Upper lobe of right lung (tissue), 1 donor: ENCODE measurements at regions not wholly inside any gene's neighbourhood (a gene's known extent, or its start where the extent isn't known, plus 50 kb on each side); places are given as distances from the start of the nearest gene placed in this dataset.

Experiments
- ATAC-seq: fragments of 200-7000 bp; cut with Tn5 transposase; one replicate; pipeline ENCODE4 v1.9.1; 2020; ENCODE audit warnings: mild to moderate bottlenecking, moderate library complexity
- DNase-seq: peaks from one replicate; pipeline ENCODE4 v3.0.0-alpha.2; 2020
- H3K27ac ChIP-seq: fragments of 200-600 bp; one replicate; pipeline ENCODE4 v1.8.0; 2022
- H3K27me3 ChIP-seq: fragments of 200-600 bp; one replicate; pipeline ENCODE4 v1.8.0; 2022; ENCODE audit warnings: mild to moderate bottlenecking
- H3K36me3 ChIP-seq: fragments of 200-600 bp; one replicate; pipeline ENCODE4 v1.8.0; 2022
- H3K4me1 ChIP-seq: fragments of 200-600 bp; one replicate; pipeline ENCODE4 v1.8.0; 2022
- H3K4me3 ChIP-seq: fragments of 200-600 bp; one replicate; pipeline ENCODE4 v1.8.0; 2022; ENCODE audit warnings: mild to moderate bottlenecking
- H3K9me3 ChIP-seq: fragments of 200-600 bp; one replicate; pipeline ENCODE4 v1.8.0; 2022
- intact Hi-C: fragments of 100-400 bp; cut with DNase I; formaldehyde crosslinking; loops from one replicate; pipeline ENCODE4 v1.11.0; 2022
- TF ChIP-seq, protein P1 (sequence below): fragments of 200-600 bp; IDR thresholded peaks from one replicate; pipeline ENCODE4 v1.8.0; 2022; ENCODE audit warnings: antibody characterized with exemption
- donor health status: DM: no; HTN: yes; CAD: no; lungs with severe emphysema.

- intact Hi-C loops = no loop called here
- no peak overlapping the region for H3K4me3 ChIP-seq
- H3K4me1 ChIP-seq = no peaks in the 10 kb centered on the region
- H3K27me3 ChIP-seq = no peaks in the 10 kb centered on the region
- H3K36me3 ChIP-seq = no peaks in the 10 kb centered on the region
- no peak overlapping the region for H3K27ac ChIP-seq
- TF ChIP-seq, protein P1, sequence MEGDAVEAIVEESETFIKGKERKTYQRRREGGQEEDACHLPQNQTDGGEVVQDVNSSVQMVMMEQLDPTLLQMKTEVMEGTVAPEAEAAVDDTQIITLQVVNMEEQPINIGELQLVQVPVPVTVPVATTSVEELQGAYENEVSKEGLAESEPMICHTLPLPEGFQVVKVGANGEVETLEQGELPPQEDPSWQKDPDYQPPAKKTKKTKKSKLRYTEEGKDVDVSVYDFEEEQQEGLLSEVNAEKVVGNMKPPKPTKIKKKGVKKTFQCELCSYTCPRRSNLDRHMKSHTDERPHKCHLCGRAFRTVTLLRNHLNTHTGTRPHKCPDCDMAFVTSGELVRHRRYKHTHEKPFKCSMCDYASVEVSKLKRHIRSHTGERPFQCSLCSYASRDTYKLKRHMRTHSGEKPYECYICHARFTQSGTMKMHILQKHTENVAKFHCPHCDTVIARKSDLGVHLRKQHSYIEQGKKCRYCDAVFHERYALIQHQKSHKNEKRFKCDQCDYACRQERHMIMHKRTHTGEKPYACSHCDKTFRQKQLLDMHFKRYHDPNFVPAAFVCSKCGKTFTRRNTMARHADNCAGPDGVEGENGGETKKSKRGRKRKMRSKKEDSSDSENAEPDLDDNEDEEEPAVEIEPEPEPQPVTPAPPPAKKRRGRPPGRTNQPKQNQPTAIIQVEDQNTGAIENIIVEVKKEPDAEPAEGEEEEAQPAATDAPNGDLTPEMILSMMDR = no peak
- ATAC-seq (no peak), DNase-seq (no peak)
- H3K9me3 ChIP-seq = no peaks in the 10 kb centered on the region
These were observed 97.0 kb downstream of the MID1IP1 start for GRCh38 chrX:38898261-38898660.

DNA sequence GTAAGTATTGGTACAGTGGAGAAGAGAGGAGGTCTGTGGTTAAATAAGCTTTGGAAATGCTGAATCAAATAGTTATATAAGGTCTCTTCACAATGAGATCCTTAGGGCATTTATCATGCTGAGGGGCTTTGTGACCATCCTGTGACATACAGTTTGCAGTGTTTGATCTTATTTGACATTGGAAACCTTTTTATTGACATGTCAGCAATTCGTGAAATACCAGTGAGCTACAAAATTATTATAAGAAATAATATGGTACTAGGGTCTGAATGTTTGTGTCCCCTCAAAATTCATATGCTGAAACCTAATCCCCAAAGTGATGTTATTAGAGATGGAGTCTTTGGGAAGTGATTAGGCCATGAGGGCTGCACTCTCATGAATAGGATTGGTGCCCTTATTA, 98.4 kb downstream of the MID1IP1 start:
- no peaks in the 10 kb centered on the region for H3K36me3 ChIP-seq
- intact Hi-C loops = no loop called here
- H3K4me3 ChIP-seq = no peak overlapping the region
- ATAC-seq (no peak), DNase-seq (no peak)
- no peaks in the 10 kb centered on the region for H3K4me1 ChIP-seq
- H3K9me3 ChIP-seq = no peaks in the 10 kb centered on the region
- no peak overlapping the region for H3K27ac ChIP-seq
- H3K27me3 ChIP-seq = no peaks in the 10 kb centered on the region
- TF ChIP-seq, protein P1 = no peak

DNA sequence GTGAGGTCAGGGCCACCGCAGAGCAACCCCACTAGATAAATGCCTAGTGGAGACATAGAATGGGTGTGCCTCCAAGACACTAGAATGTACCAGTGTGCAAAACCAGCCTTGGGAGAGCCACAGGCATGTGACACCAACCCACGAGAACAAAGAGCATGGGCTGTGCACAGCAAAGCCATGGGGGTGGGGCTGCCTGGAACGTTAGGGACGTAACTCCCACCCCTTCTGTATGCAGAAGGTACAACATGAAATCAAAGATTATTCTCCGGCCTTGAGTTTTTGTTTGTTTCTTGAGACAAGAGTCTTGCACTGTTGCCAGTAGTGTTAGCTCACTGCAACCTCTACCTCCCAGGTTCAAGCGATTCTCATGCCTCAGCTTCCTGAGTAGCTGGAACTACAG, 99.5 kb downstream of the MID1IP1 start:
- H3K27ac ChIP-seq = no peak overlapping the region
- ATAC-seq = no peak
- H3K4me3 ChIP-seq = no peak overlapping the region
- DNase-seq = no peak
- no peaks in the 10 kb centered on the region for H3K36me3 ChIP-seq
- TF ChIP-seq, protein P1 = no peak
- H3K4me1 ChIP-seq = no peaks in the 10 kb centered on the region
- intact Hi-C loops = no loop called here
- no peaks in the 10 kb centered on the region for H3K9me3 ChIP-seq
- no peaks in the 10 kb centered on the region for H3K27me3 ChIP-seq

DNA sequence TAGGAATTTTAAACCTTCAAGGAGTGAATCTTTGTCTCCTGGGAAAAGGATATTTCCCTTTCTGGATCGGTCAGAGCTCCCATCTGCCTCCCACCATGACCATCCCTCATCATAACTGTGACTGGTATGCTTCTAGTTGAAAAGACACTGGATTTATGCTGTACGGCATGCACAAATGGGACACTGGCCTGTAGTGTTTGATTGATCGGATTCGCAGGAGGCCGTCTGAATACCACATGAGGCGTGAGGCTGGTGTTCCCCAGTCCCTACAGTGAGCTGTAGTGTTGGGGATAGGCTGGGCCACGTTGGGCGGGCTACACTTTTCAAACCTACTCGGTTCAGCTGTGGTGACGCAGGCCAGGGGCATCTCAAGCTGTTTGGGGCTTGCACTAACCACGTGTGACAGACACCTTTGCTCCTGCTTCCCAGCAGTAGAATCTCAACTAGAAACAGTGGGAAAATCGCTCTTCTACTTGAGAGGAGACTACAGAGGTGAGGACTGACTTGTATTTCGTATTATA, 101.8 kb downstream of the MID1IP1 start:
- Histone ChIP-seq H3K9me3 (no peaks in the 10 kb centered on the region), H3K36me3 (no peaks in the 10 kb centered on the region), H3K4me3 (no peak overlapping the region), H3K27me3 (no peaks in the 10 kb centered on the region), H3K27ac (no peak overlapping the region), H3K4me1 (no peaks in the 10 kb centered on the region)
- ATAC-seq (no peak), DNase-seq (no peak)
- TF ChIP-seq, protein P1 = no peak
- intact Hi-C loops = no loop called here

DNA sequence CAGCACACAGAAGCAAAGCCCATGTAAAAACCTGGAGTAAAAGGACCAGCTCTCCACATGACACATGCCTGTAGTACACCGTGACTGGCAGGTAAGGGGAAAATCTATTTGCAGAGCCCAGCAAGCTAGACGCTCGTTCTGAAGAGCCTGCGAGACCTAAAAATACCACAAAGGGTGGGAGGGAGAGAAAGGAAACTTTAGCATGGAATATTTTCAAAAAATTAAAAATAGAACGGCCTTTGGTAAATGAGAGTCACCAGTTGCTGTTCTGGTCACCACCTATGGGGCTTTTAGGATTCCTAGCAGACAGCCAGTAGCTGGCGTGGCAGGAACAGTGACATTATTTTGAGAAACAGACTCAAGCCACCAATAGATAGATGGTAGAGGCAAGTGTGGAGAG, 115.5 kb downstream of the MID1IP1 start:
- ATAC-seq (no peak), DNase-seq (no peak)
- intact Hi-C loops = no loop called here
- TF ChIP-seq, protein P1 = no peak
- Histone ChIP-seq H3K27ac (no peak overlapping the region), H3K4me1 (no peaks in the 10 kb centered on the region), H3K36me3 (no peaks in the 10 kb centered on the region), H3K4me3 (no peak overlapping the region), H3K27me3 (no peaks in the 10 kb centered on the region), H3K9me3 (no peaks in the 10 kb centered on the region)

DNA sequence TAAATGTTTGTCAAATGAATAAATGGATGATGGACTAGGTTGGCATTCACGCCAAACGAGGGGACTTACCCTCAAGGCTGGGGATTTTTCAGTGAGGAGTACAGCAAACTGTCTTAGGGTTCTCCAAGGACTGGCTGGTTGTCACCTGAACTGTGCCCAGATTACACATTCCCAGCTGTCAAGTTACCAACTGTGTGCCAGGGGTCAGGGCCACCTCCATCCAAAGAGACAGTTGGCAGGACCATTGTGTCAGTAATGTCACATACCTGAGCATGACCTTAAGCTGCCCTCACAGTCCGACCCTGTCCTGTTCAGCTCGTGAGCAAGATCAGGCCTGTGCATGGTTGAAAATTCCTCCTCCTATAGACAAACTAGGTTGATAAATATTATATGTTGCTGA, 116.7 kb downstream of the MID1IP1 start:
- Histone ChIP-seq H3K36me3 (no peaks in the 10 kb centered on the region), H3K27me3 (no peaks in the 10 kb centered on the region), H3K27ac (no peak overlapping the region), H3K9me3 (no peaks in the 10 kb centered on the region), H3K4me3 (no peak overlapping the region), H3K4me1 (no peaks in the 10 kb centered on the region)
- intact Hi-C loops = no loop called here
- DNase-seq (no peak), ATAC-seq (no peak)
- TF ChIP-seq, protein P1 = no peak
